HepG2 (cell line): ENCODE measurements at regions not wholly inside any gene's neighbourhood (a gene's known extent, or its start where the extent isn't known, plus 50 kb on each side); places are given as distances from the start of the nearest gene placed in this dataset.

Source experiments
- ATAC-seq: fragments of 200-7000 bp; cut with Tn5 transposase; 3 replicates; pipeline ENCODE4 v1.9.1; 2020; ENCODE audit warnings: mild to moderate bottlenecking, moderate library complexity
- BruUV-seq: library from RNA; stranded (reverse); fragments of 400-500 nt; replicated peaks from 2 replicates; lab custom pipeline; 2021; lab: Mats Ljungman, UMichigan
- CTCF ChIA-PET: fragments of 300-600 bp; formaldehyde crosslinking; extraction: SDS; loops from one replicate; lab custom pipeline; 2021; ENCODE audit warnings: low total read pairs, inconsistent platforms, low intra/inter-chr PET ratio; lab: Yijun Ruan, JAX
- POLR2A ChIA-PET: fragments of 350-600 bp; sonication (Branson Sonifier 250); formaldehyde crosslinking; loops from one replicate; lab custom pipeline; 2020; ENCODE audit warnings: antibody characterized with exemption, inconsistent platforms; lab: Yijun Ruan, JAX
- DNase-seq: peaks from one replicate; pipeline ENCODE4 v3.0.0-alpha.2; 2015; ENCODE audit warnings: low spot score
- FAIRE-seq: peaks from 3 replicates; lab custom pipeline; 2011; peaks lifted over from hg19 to GRCh38; lab: Jason Lieb, UNC
- H2AFZ ChIP-seq: one replicate; pipeline ENCODE4 v1.6.1; 2011; ENCODE audit warnings: low read length, inconsistent platforms
- H3K27ac ChIP-seq: fragments of 300-600 bp; 3 replicates; pipeline ENCODE4 v1.8.0; 2011; ENCODE audit warnings: mixed run types, mild to moderate bottlenecking, mixed read lengths, low read length, inconsistent platforms; ENCODE audit not compliant: insufficient read depth; ENCODE audit errors: extremely low read length
- H3K27me3 ChIP-seq, 2 experiments: fragments of 200-600 bp in 1 of 2; 2 replicates in 1 of 2; 3 replicates in 1 of 2; pipeline versions ENCODE4 v1.6.0 to v1.8.0; 2011; ENCODE audit warnings: low read length in 2 of 2, mild to moderate bottlenecking in 2 of 2, moderate library complexity in 2 of 2, inconsistent platforms in 1 of 2; ENCODE audit not compliant: insufficient read depth in 2 of 2, control insufficient read depth in 1 of 2
- H3K36me3 ChIP-seq, 2 experiments: fragments of 200-600 bp in 1 of 2; replicated peaks in 1 of 2; 2 replicates in 1 of 2; 3 replicates in 1 of 2; pipeline versions ENCODE4 v1.5.1 to v1.8.0; 2011; ENCODE audit warnings: low read length in 2 of 2, inconsistent platforms in 1 of 2; ENCODE audit not compliant: insufficient read depth in 2 of 2, control insufficient read depth in 1 of 2
- H3K4me1 ChIP-seq: 2 replicates; pipeline ENCODE4 v1.5.1; 2012; ENCODE audit warnings: low read length, inconsistent platforms; ENCODE audit not compliant: insufficient read depth
- H3K4me2 ChIP-seq: 2 replicates; pipeline ENCODE4 v1.6.0; 2011; ENCODE audit warnings: low read depth, low read length, inconsistent platforms
- H3K4me3 ChIP-seq, 3 experiments: fragments of 200-600 bp in 1 of 3; sonication (generic), shearing (Covaris generic) in 1 of 3; replicated peaks in 1 of 3; 2 replicates each; pipeline ENCODE4 v1.5.1; 2011 to 2016; ENCODE audit warnings: low read length in 3 of 3, inconsistent platforms in 2 of 3, low read depth in 2 of 3, mild to moderate bottlenecking in 2 of 3, control low read depth in 1 of 3, mixed read lengths in 1 of 3; ENCODE audit not compliant: insufficient read depth in 1 of 3
- H3K79me2 ChIP-seq: one replicate; pipeline ENCODE4 v1.6.1; 2011; ENCODE audit warnings: low read length, inconsistent platforms; ENCODE audit not compliant: insufficient read depth
- H3K9ac ChIP-seq: 2 replicates; pipeline ENCODE4 v1.6.0; 2011; ENCODE audit warnings: mild to moderate bottlenecking, low read depth, low read length, inconsistent platforms; ENCODE audit not compliant: insufficient read depth
- H3K9me3 ChIP-seq: 2 replicates; pipeline ENCODE4 v1.5.1; 2012; ENCODE audit warnings: mild to moderate bottlenecking, low read length
- H4K20me1 ChIP-seq: 2 replicates; pipeline ENCODE4 v1.6.0; 2011; ENCODE audit warnings: inconsistent platforms, mild to moderate bottlenecking, low read length, moderate library complexity; ENCODE audit not compliant: insufficient read depth
- HDAC6 ChIP-seq: fragments of 200-600 bp; sonication (generic); IDR thresholded peaks from 2 replicates; pipeline ENCODE4 v1.7.0; 2017; ENCODE audit warnings: mild to moderate bottlenecking, antibody characterized with exemption, low read length, low read depth
- HOXD1 ChIP-seq: sonication (generic); formaldehyde crosslinking; IDR thresholded peaks from 2 replicates; pipeline ENCODE4 v1.5.0; 2020; ENCODE audit warnings: missing genetic modification reagents
- NAIF1 ChIP-seq: sonication (generic); formaldehyde crosslinking; IDR thresholded peaks from 2 replicates; pipeline ENCODE4 v1.5.0; 2020; ENCODE audit warnings: mild to moderate bottlenecking, missing genetic modification reagents, borderline replicate concordance
- U2AF2 ChIP-seq: fragments of 200-400 bp; formaldehyde crosslinking; IDR thresholded peaks from 2 replicates; pipeline ENCODE4 v1.6.1; 2017; ENCODE audit warnings: low read depth, mild to moderate bottlenecking, low read length
- ZBTB40 ChIP-seq, 2 experiments: fragments of 450-650 bp in 1 of 2; sonication (generic) in 1 of 2; formaldehyde crosslinking in 1 of 2; IDR thresholded peaks; 2 replicates each; pipeline versions ENCODE4 v1.6.1 to v1.8.0; 2016 to 2022; ENCODE audit warnings: antibody characterized with exemption in 1 of 2, mild to moderate bottlenecking in 1 of 2, missing genetic modification reagents in 1 of 2
- ZNF10 ChIP-seq: sonication (generic); formaldehyde crosslinking; IDR thresholded peaks from 2 replicates; pipeline ENCODE4 v1.4.0; 2020; ENCODE audit warnings: mild to moderate bottlenecking, low read depth, missing genetic modification reagents, borderline replicate concordance
- ZNF350 ChIP-seq: sonication (generic); formaldehyde crosslinking; IDR thresholded peaks from 2 replicates; pipeline ENCODE4 v1.4.0; 2020; ENCODE audit warnings: mild to moderate bottlenecking, low read depth, missing genetic modification reagents, borderline replicate concordance
- ZNF7 ChIP-seq: IDR thresholded peaks from 2 replicates; pipeline ENCODE4 v1.6.1; 2016; ENCODE audit warnings: missing biosample characterization, missing genetic modification reagents
- WGBS: methylation state at CpG from one replicate; pipeline ENCODE4 v1.1.6; 2017; ENCODE audit warnings: low lambda C conversion rate; 5-methylcytosine and 5-hydroxymethylcytosine counted together
- in situ Hi-C: cut with HindIII; loops from 2 replicates; pipeline ENCODE4 v1.10.0; 2017; ENCODE audit warnings: low pct_unique_long_range_greater_than_20kb; ENCODE audit not compliant: extremely low pct_ligation_motif_present
- intact Hi-C: fragments of 100-400 bp; cut with micrococcal nuclease; formaldehyde crosslinking; loops from one replicate; pipeline ENCODE4 v1.10.0; 2022; ENCODE audit not compliant: unreplicated experiment

DNA sequence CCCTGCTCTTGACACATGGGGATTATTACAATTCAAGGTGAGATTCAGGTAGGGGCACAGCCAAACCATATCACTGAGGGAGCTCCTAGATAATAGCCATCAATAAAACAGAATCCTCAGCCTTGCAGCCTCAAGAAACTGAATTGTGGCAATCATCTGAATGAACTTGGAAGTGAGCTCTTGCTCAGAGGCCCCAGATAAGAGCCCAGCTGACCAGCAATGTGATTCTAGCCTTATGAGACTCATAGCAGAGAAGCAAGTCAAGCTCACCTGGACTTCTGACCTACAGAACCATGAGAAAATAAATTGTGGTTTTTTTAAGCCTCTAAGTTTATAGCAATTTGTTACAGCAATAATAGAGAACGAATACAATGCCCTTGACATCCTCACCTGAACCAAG, 302.5 kb downstream of the LTN1 start:
- Histone ChIP-seq H3K4me2 (no peak overlapping the region), H3K79me2 (no peaks in the 10 kb centered on the region), H3K9ac (no peak overlapping the region), H3K4me3 (no peak overlapping the region), H2AFZ (no peak overlapping the region), H3K9me3 (no peaks in the 10 kb centered on the region), H3K36me3 (no peaks in the 10 kb centered on the region), H3K4me1 (no peaks in the 10 kb centered on the region), H3K27me3 (no peaks in the 10 kb centered on the region), H3K27ac (no peak overlapping the region), H4K20me1 (no peaks in the 10 kb centered on the region)
- no TSS peak for BruUV-seq
- FAIRE-seq (no peak), ATAC-seq (no peak), DNase-seq (no peak)
- ChIA-PET CTCF (no interaction called here), POLR2A (no interaction called here)
- intact Hi-C loops: no loop called here
- WGBS: 18% methylated on average over 1 of the region's 1 CpG
- TF ChIP-seq ZNF350 (CRISPR knock-in tag) (no peak), ZNF10 (CRISPR knock-in tag) (no peak), ZNF7 (CRISPR knock-in tag) (no peak), HOXD1 (no peak), HDAC6 (no peak), ZBTB40 (IDR thresholded peaks at IDR 0.05) (no peak), ZBTB40 (CRISPR knock-in tag; IDR thresholded peaks at IDR 0.05) (no peak), U2AF2 (no peak), NAIF1 (CRISPR knock-in tag) (no peak)
- in situ Hi-C loops: no loop called here
